Esophagus squamous epithelium (tissue), 5 donors: ENCODE measurements at regions not wholly inside any gene's neighbourhood (a gene's known extent, or its start where the extent isn't known, plus 50 kb on each side); places are given as distances from the start of the nearest gene placed in this dataset.

ENCODE experiments used
- DNase-seq: peaks from one replicate; lab custom pipeline; 2025; lab: John Stamatoyannopoulos, UW
- H3K27ac ChIP-seq, 4 donors: fragments of 200-600 bp; sonication (generic); one replicate each; pipeline ENCODE4 v1.5.1; 2016 to 2019; ENCODE audit warnings: mild to moderate bottlenecking in 1 of 4
- H3K27me3 ChIP-seq, 4 donors: fragments of 200-600 bp; sonication (generic); 1 replicate in 3 of 4; 2 replicates in 1 of 4; pipeline versions ENCODE4 v1.5.1 to v1.6.0; 2017 to 2021; ENCODE audit warnings: antibody characterized with exemption in 1 of 4
- H3K36me3 ChIP-seq, 3 donors: fragments of 200-600 bp; sonication (generic); one replicate each; pipeline ENCODE4 v1.5.1; 2016 to 2019
- H3K4me1 ChIP-seq, 3 donors: fragments of 200-600 bp; sonication (generic); one replicate each; pipeline ENCODE4 v1.5.1; 2017 to 2019
- H3K4me3 ChIP-seq, 4 donors: fragments of 200-600 bp; sonication (generic); 1 replicate in 3 of 4; 2 replicates in 1 of 4; pipeline ENCODE4 v1.5.1; 2016 to 2019; ENCODE audit warnings: mild to moderate bottlenecking in 2 of 4, moderate library complexity in 1 of 4
- H3K9me3 ChIP-seq, 3 donors: fragments of 200-600 bp; sonication (generic); one replicate each; pipeline ENCODE4 v1.5.1; 2016 to 2019
- CTCF ChIP-seq, 6 experiments: fragments of 450-650 bp in 4 of 6; fragments of 200-600 bp in 2 of 6; sonication (generic) in 2 of 6; IDR thresholded peaks; one replicate each; pipeline ENCODE4 v1.5.1; 2016 to 2019; ENCODE audit warnings: antibody characterized with exemption in 6 of 6, mild to moderate bottlenecking in 4 of 6, moderate library complexity in 4 of 6
- POLR2A ChIP-seq, 4 donors: fragments of 450-650 bp; IDR thresholded peaks; one replicate each; pipeline ENCODE4 v1.6.1; 2017; ENCODE audit warnings: antibody characterized with exemption in 4 of 4, mild to moderate bottlenecking in 4 of 4, moderate library complexity in 3 of 4
- WGBS, 2 donors: methylation state at CpG; one replicate each; pipeline ENCODE4 v1.1.5; 2018; 5-methylcytosine and 5-hydroxymethylcytosine counted together
- intact Hi-C: fragments of 100-400 bp; cut with DNase I; formaldehyde crosslinking; loops from one replicate; pipeline ENCODE4 v1.15.0; 2022
- donor health status: DM: yes; HTN: yes; CAD: no.

- TF ChIP-seq POLR2A (IDR thresholded peaks at IDR 0.05): no peak
- TF ChIP-seq CTCF (IDR thresholded peaks at IDR 0.05): no peak
- Histone ChIP-seq H3K9me3 (no peaks in the 10 kb centered on the region), H3K27me3 (no peaks in the 10 kb centered on the region), H3K4me3 (no peak overlapping the region), H3K27ac (peak overlapping the region in 3 of 4 donors; percentile 37 to 84 (median 81)), H3K36me3 (no peaks in the 10 kb centered on the region), H3K4me1 (peaks cover 12 to 93% (median 34%) of the 10 kb centered on the region in 3 donors)
- 50 to 66% methylated on average over 4 of the region's 4 CpGs for WGBS, 2 donors
- intact Hi-C loops: no loop called here
- no peak for DNase-seq
These were observed 66.4 kb upstream of the SERP2 start for GRCh38 chr13:44307255-44307654.

- WGBS, 2 donors: 61 to 66% methylated on average over 2 of the region's 2 CpGs
- peak overlapping the region in 2 of 4 donors; percentile 81 to 84 for H3K27ac ChIP-seq
- H3K4me1 ChIP-seq: peaks cover 12 to 93% (median 36%) of the 10 kb centered on the region in 3 donors
- H3K4me3 ChIP-seq: no peak overlapping the region
- DNase-seq: no peak
- TF ChIP-seq CTCF (IDR thresholded peaks at IDR 0.05): no peak
- no peak for TF ChIP-seq POLR2A (IDR thresholded peaks at IDR 0.05)
- H3K9me3 ChIP-seq: no peaks in the 10 kb centered on the region
- H3K36me3 ChIP-seq: no peaks in the 10 kb centered on the region
- no peaks in the 10 kb centered on the region for H3K27me3 ChIP-seq
- intact Hi-C loops: no loop called here
These were observed 65.8 kb upstream of the SERP2 start for GRCh38 chr13:44307844-44308243.

GRCh38 chr13:44308352-44308751 lies 65.3 kb upstream of the SERP2 start:
- Histone ChIP-seq H3K36me3 (no peaks in the 10 kb centered on the region), H3K9me3 (no peaks in the 10 kb centered on the region), H3K27me3 (no peaks in the 10 kb centered on the region), H3K27ac (peak overlapping the region in 1 of 4 donors; percentile 81), H3K4me1 (peaks cover 17 to 93% (median 36%) of the 10 kb centered on the region in 3 donors), H3K4me3 (no peak overlapping the region)
- intact Hi-C loops: no loop called here
- no peak for DNase-seq
- no peak for TF ChIP-seq POLR2A (IDR thresholded peaks at IDR 0.05)
- TF ChIP-seq CTCF (IDR thresholded peaks at IDR 0.05): no peak
- 56 to 88% methylated on average over 1 to 3 of the region's 3 CpGs for WGBS, 2 donors

- H3K27me3 ChIP-seq: no peaks in the 10 kb centered on the region
- 45 to 59% methylated on average over 13 to 15 of the region's 15 CpGs for WGBS, 2 donors
- H3K9me3 ChIP-seq: no peaks in the 10 kb centered on the region
- TF ChIP-seq POLR2A (IDR thresholded peaks at IDR 0.05) (no peak), CTCF (IDR thresholded peaks at IDR 0.05) (no peak)
- H3K4me3 ChIP-seq: no peak overlapping the region
- peak overlapping the region in 3 of 4 donors; percentile 37 to 59 (median 53) for H3K27ac ChIP-seq
- intact Hi-C loops: no loop called here
- no peak for DNase-seq
- no peaks in the 10 kb centered on the region for H3K36me3 ChIP-seq
- H3K4me1 ChIP-seq: peaks cover 20 to 84% (median 34%) of the 10 kb centered on the region in 3 donors
These were observed 63.5 kb upstream of the SERP2 start for GRCh38 chr13:44309794-44310757.
